Islet precursor cell (in vitro differentiated cells): ENCODE measurements at regions not wholly inside any gene's neighbourhood (a gene's known extent, or its start where the extent isn't known, plus 50 kb on each side); places are given as distances from the start of the nearest gene placed in this dataset.

Source experiments
- DNase-seq: peaks from one replicate; pipeline ENCODE4 v3.0.0-alpha.2; 2018

DNA sequence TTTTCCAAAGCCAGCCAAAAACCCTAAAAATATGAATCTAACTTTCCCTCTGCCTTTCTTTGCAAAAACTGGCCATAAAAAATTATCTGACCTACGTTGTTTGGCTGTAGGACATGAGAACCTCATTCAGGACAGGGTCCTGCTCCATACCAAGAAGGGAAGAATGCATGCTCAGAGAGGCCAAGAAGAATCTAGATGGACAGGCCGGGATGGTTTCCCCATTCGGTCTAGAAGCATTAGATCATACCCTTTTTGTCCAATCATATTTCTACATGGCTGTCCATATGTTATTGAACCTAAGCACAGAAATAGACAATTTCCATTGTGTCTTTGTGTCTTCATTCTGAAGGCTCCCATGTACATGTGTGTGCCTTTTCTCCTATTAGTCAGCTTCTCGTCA, 2120.4 kb upstream of the PIK3C3 start:
- DNase-seq: no peak

- no peak for DNase-seq
Measured at GRCh38 chr18:39825485-39826150, 2129.4 kb upstream of the PIK3C3 start.

DNA sequence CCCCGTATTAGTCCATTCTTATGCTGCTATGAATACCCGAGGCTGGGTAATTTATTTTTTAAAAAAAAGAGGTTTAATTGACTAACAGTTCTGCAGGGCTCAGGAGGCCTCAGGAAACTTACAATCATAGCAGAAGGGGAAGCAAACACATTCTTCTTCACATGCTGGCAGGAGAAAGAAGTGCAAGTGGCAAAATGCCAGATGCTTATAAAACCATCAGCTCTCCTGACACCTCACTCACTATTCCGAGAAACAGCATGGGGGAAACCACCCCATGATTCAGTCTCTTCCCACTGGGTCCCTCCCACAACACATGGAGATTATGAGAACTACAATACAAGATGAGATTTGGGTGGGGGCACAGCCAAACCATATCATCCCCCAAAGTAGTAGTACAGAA, 2148.5 kb upstream of the PIK3C3 start:
- DNase-seq: no peak

GRCh38 chr18:39805218-39805617, 2149.8 kb upstream of the PIK3C3 start:
- no peak for DNase-seq

GRCh38 chr18:39802648-39803229, 2152.3 kb upstream of the PIK3C3 start:
- no peak for DNase-seq

DNA sequence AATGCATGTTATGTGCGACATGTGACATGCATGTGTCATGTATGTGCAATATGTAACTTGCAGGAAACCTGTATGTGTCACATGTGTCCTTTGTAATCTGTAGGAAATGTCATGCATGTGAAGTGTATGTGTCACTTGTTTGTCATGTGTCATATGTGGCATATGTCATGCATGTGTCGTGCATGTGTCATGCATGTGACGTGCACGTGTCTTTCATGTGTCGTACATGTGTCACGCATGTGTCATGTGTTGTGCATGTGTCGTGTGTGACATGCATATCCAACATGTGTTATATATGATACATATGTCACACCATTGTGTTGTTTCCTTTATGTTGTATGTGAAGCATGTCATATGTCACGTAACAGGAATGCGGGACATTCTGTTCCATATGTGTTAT, 2153.2 kb upstream of the PIK3C3 start:
- no peak for DNase-seq

DNA sequence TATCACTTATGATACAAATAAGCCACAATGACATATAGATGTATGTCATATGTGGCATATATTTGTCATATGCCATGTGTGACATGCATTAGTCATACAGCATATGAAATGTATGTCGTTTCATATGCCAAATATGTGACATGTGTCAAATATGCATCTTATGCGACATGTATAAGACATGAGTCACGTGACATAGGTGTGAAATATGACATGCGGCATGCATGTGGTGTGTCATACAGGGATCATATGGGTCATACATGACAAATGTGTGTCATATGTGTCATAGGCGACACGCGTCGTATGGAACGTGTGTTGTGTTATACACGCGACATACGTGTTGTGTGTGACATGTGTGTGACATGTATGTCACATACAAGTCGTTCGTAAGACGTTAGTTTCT, 2154.0 kb upstream of the PIK3C3 start:
- DNase-seq: no peak

GRCh38 chr18:39799006-39799405, 2156.0 kb upstream of the PIK3C3 start:
- DNase-seq: peak; percentile 52

DNA sequence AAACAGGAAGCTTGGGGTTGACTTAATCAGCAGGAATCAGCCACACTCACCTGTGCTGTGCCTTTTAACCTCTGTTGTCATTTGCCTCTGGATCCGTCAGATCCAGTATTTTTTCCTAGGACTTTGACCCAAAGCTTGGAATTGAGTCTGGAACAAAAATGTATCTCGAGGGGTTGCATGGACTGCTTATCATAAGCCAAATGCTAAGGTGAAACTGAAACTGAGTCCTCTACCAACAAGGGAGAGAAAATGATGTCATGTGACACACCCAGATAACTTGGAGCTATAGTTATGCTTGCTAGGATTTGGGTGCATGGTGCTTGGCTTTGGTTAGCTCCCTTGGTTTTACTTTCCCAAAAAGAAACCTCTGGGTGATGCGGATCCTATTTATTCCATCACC, 2158.6 kb upstream of the PIK3C3 start:
- DNase-seq: no peak

DNA sequence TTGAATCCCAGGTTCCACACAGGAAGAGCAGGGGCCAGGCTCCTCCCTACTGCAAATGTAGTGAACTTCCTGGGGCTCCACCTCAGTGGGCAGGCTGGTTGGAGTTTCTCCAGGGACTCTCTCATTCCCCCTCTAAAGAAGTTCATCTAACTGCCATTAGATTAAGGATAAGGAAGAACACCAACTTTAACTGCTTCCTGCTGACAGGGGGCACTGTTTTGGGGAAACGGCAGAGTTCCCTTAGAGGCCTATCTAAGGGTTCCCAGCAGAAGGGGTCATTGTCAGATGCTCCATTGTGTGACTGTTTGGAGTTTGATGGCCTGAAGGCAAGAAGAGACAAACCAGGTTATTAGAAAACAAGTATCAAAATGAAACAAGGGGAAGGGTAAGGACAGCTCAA, 2159.7 kb upstream of the PIK3C3 start:
- DNase-seq: no peak

- no peak for DNase-seq
Measured at GRCh38 chr18:39793609-39794008, 2161.4 kb upstream of the PIK3C3 start.

DNA sequence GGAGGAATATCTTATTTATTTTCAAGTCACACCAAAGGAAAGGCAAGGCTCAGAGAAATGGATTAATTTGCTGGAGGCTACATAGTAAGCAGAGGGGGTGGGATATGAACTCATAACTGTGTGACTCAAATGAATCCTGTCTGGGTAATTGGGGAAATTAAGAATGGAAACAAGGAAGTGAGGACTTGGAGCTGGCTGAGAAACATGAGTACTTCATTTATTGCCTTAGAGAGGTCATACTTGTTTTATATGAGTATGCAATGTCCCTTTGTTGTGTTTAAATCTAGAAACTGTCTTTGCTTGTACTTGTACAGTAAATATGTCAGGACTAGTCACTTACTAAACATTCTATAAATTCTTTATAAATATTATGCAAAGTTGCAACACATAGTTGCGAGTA, 2166.7 kb upstream of the PIK3C3 start:
- no peak for DNase-seq

- DNase-seq: no peak
Measured at GRCh38 chr18:39786477-39786876, 2168.6 kb upstream of the PIK3C3 start.

DNA sequence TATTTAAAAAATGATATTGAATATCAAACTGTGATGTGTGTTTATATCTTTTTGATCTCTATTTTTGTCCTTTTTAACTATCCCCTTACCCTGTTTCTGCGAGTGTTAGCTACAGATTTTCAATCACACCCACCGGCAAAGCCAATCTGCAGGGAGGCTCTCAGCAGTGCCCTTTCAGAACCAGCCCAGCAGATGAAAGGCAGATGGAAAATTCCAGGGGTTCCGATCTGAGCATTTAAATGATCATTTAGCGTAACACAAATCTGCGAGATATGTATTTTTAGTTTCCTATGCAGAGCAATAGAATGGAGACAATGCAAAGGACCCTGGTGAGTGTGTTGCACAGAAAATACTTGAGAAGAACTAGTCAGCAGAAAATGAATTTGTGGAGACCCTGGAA, 2170.5 kb upstream of the PIK3C3 start:
- DNase-seq: no peak

- DNase-seq: no peak
Measured at GRCh38 chr18:39781565-39781964, 2173.5 kb upstream of the PIK3C3 start.

DNA sequence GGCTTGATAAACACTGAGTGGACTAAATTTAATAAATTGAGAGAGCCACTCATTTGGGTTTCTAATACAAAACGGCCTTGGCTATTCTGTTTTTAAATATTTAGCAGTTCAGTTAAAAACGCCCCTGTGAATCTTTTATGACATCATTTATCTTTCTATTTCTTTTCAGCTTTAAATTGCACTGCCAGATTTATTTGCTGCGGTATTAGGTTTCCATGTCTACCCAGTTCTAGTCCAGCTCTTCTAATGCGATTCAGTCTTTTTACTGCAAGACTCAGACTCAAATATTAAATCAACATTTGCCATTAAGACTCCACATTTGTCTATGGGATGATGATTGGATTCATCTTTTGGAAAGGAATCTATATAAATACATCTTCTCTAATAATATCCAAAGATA, 2174.3 kb upstream of the PIK3C3 start:
- DNase-seq: no peak

DNA sequence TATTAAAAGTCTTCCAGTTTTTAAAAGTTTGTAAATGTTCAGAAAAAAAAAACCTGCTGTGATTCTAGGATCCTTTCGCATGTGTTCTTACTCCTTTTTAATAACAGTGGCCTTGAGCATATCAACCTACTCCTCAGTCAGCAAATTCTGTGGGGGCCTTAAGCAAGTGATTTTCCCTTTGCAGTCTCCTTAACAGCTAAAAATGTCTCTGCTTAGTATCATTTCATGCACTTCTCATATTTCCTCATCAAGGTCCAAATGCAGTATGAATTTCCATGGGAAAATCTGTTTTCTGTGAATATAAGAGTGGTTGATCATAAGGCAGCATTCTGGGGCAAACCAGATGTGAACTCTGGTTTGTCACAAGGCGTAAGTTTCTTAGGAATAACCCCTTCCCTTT, 2175.1 kb upstream of the PIK3C3 start:
- no peak for DNase-seq

DNA sequence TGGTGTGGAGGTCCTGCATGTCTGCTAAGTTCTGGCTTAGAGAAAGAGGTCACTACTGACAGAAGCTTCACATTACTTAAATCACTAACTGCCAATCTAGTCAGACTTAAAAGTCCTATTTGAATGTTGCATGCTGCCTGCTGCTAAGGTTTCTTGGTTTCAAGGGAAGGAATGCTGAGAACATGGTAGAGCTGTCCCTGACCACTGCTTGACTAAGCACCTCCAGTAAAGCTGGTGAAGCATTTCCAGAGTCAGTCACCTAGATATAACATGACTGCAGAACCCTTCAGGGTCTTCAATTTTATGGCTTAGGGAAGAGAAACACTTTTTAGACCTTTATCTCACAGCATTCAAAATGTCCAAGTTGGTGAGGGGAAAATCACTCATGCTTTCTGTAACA, 2178.3 kb upstream of the PIK3C3 start:
- DNase-seq: no peak

- DNase-seq: no peak
Measured at GRCh38 chr18:39774957-39775598, 2180.0 kb upstream of the PIK3C3 start.

DNA sequence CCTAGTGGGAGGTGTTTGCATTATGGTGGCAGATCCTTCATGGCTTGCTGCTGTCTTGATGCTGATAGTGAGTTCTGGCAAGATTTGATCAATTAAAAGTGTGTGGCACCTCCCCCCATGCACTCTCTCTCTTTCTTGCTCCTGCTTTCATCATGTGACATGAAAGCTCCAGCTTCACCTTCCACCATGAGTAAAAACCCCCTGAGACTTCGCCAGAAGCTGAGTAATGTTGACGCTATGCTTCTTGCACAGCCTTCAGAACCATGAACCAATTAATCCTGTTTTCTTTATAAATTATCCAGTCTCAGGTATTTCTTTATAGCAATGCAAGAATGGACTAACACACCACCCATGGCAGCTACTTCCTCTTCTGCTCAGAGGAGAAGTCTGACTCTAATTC, 2181.4 kb upstream of the PIK3C3 start:
- no peak for DNase-seq

- no peak for DNase-seq
Measured at GRCh38 chr18:39772155-39772919, 2182.7 kb upstream of the PIK3C3 start.

DNA sequence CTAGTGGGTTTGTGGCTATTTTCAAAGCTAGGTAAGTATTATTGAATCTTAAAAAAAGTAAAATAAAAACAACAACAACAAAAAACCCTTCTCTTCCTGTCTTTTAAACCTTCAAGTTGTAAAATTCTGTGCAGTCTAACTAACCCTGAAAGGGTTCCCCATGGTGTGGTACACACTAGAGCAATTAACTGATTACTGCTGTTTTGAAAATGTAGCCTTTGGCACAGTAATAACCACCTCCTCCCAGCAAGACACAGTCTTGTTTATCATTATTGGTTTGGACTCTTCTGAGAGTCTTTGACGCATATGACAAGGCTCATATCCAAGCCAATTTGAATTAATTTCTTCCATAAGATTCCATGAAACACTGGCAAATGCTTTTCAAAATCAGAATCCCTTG, 2184.6 kb upstream of the PIK3C3 start:
- no peak for DNase-seq

DNA sequence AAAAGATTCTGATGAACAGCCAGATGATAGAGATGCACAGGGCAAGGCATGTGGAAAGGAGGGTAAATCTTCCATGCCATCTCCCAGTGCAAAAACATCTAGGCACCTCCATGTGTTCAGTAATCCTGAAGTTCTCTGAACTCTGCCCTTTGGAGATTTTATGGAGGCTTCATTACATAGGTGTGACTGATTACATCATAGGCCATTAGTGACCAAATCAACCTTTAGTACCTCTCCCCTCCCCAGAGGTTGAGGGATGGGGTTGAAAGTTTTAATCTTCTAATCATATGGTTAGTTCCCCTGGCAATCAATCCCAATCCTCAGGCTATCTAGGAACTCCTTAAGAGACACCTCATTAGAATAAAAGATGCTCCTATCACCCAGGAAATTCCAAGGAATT, 2190.2 kb upstream of the PIK3C3 start:
- DNase-seq: no peak

DNA sequence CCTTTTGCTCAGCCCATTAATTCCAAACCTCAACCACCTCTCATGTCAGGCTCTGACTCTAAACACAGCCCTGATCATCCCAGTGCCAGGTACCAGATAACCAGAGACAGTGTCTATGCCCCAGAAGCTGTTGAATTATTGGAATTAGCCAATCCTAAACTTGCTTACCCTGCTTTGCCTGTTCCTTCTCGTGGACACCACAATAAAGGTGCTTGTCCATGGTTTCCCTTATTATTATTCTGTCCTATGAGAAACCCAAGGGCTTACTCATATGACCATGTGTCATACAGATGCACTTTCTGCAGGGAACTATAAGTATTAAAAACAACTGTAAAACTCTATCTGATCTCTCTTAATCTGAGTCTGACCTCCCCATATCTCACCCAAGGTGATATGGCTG, 2193.8 kb upstream of the PIK3C3 start:
- DNase-seq: no peak
